ENCODE measurements at regions not wholly inside any gene's neighbourhood (a gene's known extent, or its start where the extent isn't known, plus 50 kb on each side); places are given as distances from the start of the nearest gene placed in this dataset.

DNA sequence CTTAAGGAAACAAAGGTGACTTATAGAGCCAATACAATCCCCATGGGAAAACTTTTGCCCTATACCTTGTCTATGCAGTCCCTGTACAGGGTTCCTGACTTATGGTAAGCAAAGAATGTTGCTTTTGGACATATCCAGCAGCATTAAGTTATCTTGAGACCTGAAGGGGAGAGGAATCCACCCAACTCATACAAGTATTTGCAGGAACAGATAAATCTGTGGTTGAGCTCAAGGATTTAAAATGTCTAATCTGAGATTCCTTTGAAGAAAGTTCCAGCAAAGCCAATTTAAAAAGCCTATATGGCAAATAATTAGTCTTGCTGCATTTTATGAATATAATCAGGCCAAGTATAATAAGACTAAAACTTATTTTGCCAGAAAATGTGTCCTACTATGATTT is 739.5 kb upstream of the CDH2 start:
- no peak overlapping the region for H3K27ac ChIP-seq
- no peak overlapping the region for H3K4me2 ChIP-seq
- no peaks in the 10 kb centered on the region for H3K4me1 ChIP-seq (ENCODE audit: low read depth, poor library complexity, severe bottlenecking)
- no peaks in the 10 kb centered on the region for H3K27me3 ChIP-seq (ENCODE audit: insufficient read depth, low read depth)
- TF ChIP-seq, protein P1, sequence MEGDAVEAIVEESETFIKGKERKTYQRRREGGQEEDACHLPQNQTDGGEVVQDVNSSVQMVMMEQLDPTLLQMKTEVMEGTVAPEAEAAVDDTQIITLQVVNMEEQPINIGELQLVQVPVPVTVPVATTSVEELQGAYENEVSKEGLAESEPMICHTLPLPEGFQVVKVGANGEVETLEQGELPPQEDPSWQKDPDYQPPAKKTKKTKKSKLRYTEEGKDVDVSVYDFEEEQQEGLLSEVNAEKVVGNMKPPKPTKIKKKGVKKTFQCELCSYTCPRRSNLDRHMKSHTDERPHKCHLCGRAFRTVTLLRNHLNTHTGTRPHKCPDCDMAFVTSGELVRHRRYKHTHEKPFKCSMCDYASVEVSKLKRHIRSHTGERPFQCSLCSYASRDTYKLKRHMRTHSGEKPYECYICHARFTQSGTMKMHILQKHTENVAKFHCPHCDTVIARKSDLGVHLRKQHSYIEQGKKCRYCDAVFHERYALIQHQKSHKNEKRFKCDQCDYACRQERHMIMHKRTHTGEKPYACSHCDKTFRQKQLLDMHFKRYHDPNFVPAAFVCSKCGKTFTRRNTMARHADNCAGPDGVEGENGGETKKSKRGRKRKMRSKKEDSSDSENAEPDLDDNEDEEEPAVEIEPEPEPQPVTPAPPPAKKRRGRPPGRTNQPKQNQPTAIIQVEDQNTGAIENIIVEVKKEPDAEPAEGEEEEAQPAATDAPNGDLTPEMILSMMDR (conservative IDR thresholded peaks at IDR 0.05; ENCODE audit: low read depth, low read length): no peak
- no peak overlapping the region for H3K4me3 ChIP-seq (IDR thresholded peaks at IDR 0.05; ENCODE audit: insufficient read depth, low read depth, low read length)
- H3K36me3 ChIP-seq (ENCODE audit: insufficient read depth): no peaks in the 10 kb centered on the region
- no peak overlapping the region for H3K9ac ChIP-seq
- H4K20me1 ChIP-seq (ENCODE audit: insufficient read depth): no peaks in the 10 kb centered on the region
- no peak overlapping the region for H2AFZ ChIP-seq (ENCODE audit: low read depth)
- no peaks in the 10 kb centered on the region for H3K79me2 ChIP-seq (ENCODE audit: insufficient read depth, low read depth)

DNA sequence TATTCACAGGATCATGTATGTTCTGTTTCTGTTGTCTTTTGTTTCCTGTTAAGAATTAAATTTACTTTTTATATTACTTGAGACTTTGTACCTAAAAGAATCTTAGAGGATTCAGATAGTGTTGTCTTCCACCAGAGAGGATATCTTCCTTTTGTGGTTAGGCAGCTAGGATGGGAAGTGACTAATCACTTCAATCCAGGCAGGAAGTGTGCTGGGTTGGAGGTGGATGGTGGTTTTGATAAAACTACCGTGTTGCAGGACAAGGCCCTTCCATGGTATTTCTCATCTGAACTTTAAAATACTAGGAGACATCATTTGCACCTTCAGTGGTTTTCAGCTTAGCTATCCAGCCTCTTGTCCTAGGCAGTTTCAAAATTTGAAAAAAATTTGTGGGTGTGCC is 728.6 kb upstream of the CDH2 start:
- H3K36me3 ChIP-seq (ENCODE audit: insufficient read depth): no peaks in the 10 kb centered on the region
- H3K4me2 ChIP-seq: no peak overlapping the region
- H2AFZ ChIP-seq (ENCODE audit: low read depth): no peak overlapping the region
- no peak overlapping the region for H3K9ac ChIP-seq
- TF ChIP-seq, protein P1 (conservative IDR thresholded peaks at IDR 0.05; ENCODE audit: low read depth, low read length): no peak
- no peaks in the 10 kb centered on the region for H3K79me2 ChIP-seq (ENCODE audit: insufficient read depth, low read depth)
- no peaks in the 10 kb centered on the region for H4K20me1 ChIP-seq (ENCODE audit: insufficient read depth)
- H3K27me3 ChIP-seq (ENCODE audit: insufficient read depth, low read depth): no peaks in the 10 kb centered on the region
- H3K27ac ChIP-seq: no peak overlapping the region
- no peak overlapping the region for H3K4me3 ChIP-seq (IDR thresholded peaks at IDR 0.05; ENCODE audit: insufficient read depth, low read depth, low read length)
- H3K4me1 ChIP-seq (ENCODE audit: low read depth, poor library complexity, severe bottlenecking): no peaks in the 10 kb centered on the region

DNA sequence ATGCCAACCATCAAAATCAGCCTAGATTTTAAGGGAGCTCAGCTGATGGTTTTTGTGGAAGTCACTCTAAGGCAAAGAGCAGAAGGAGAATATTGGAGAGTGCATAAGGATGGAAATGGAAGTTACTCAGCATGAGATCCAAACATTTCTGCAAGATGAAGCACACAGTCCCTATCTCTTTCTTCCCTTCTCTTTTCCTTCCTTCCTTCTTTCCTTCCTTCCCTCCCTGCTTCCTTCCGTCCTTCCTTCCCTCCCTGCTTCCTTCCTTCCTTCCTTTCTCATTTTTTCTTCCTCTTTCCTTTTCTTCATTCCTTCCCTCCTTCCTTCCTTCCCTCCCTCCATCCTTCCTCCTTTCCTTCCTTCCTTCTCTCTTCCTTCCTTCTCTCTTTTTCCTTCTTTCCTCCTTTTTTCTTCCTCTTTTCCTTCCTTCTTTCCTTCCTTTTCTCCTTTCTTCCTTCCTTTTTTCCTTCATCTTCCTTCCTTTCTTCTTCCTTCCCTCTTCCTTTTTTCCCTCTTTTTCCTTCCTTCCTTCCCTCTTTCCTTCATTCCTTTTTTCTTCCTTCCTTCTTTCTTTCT is 727.9 kb upstream of the CDH2 start:
- no peaks in the 10 kb centered on the region for H3K36me3 ChIP-seq (ENCODE audit: insufficient read depth)
- TF ChIP-seq, protein P1 (conservative IDR thresholded peaks at IDR 0.05; ENCODE audit: low read depth, low read length): no peak
- no peaks in the 10 kb centered on the region for H3K27me3 ChIP-seq (ENCODE audit: insufficient read depth, low read depth)
- H2AFZ ChIP-seq (ENCODE audit: low read depth): no peak overlapping the region
- H3K27ac ChIP-seq: no peak overlapping the region
- H3K4me1 ChIP-seq (ENCODE audit: low read depth, poor library complexity, severe bottlenecking): no peaks in the 10 kb centered on the region
- no peak overlapping the region for H3K4me2 ChIP-seq
- H4K20me1 ChIP-seq (ENCODE audit: insufficient read depth): no peaks in the 10 kb centered on the region
- H3K9ac ChIP-seq: no peak overlapping the region
- H3K4me3 ChIP-seq (IDR thresholded peaks at IDR 0.05; ENCODE audit: insufficient read depth, low read depth, low read length): no peak overlapping the region
- no peaks in the 10 kb centered on the region for H3K79me2 ChIP-seq (ENCODE audit: insufficient read depth, low read depth)

DNA sequence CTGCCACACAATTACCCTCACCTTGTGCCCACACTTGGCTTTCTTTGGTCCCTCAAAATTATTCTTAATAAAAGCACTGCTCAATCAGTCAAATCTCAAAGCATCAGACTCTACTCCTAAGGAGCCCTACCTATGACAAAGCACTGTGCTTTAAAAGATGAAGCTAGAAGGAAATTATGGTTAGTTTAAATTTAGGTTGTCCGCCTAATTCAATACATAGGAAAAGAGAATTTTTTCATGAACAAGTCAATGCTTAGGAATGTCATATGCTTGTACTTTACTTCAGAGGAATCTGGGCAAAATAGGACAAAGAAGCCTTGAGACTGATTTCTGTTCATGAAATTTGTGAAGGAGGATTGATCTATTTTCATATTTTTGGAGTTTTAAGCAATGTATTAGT is 726.4 kb upstream of the CDH2 start:
- Histone ChIP-seq H3K4me3 (IDR thresholded peaks at IDR 0.05; ENCODE audit: insufficient read depth, low read depth, low read length) (no peak overlapping the region), H3K9ac (no peak overlapping the region), H3K27ac (no peak overlapping the region), H2AFZ (ENCODE audit: low read depth) (no peak overlapping the region), H3K4me2 (no peak overlapping the region), H3K36me3 (ENCODE audit: insufficient read depth) (no peaks in the 10 kb centered on the region), H4K20me1 (ENCODE audit: insufficient read depth) (no peaks in the 10 kb centered on the region), H3K27me3 (ENCODE audit: insufficient read depth, low read depth) (no peaks in the 10 kb centered on the region), H3K79me2 (ENCODE audit: insufficient read depth, low read depth) (no peaks in the 10 kb centered on the region), H3K4me1 (ENCODE audit: low read depth, poor library complexity, severe bottlenecking) (no peaks in the 10 kb centered on the region)
- TF ChIP-seq, protein P1 (conservative IDR thresholded peaks at IDR 0.05; ENCODE audit: low read depth, low read length): no peak
